ENCODE measurements at regions not wholly inside any gene's neighbourhood (a gene's known extent, or its start where the extent isn't known, plus 50 kb on each side); places are given as distances from the start of the nearest gene placed in this dataset.

DNA sequence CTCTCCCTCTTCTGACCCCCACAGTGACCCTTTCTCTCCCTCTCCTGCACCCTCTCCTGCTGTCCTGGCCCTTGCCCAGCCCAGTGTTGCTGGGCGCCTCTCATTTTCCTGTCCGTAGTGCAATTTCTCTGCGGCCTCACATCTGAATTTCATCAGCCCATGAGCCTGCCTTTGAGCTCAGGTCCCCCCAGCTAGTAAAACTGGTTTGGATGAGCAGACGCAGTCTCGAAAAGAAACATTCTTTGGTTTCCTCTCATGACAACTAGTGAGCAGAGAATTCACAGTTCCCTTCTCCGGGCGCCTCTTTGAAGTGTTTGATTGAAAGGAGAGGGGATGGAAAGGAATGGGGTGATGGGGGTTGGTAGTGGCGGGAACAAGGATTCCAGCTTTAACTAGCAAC lies 126.0 kb upstream of the CADM1 start:
- H3K4me3 ChIP-seq = no peak overlapping the region
- H3K4me1 ChIP-seq = no peaks in the 10 kb centered on the region
- H3K27me3 ChIP-seq = no peaks in the 10 kb centered on the region
- no peak for DNase-seq
- TF ChIP-seq, protein P1, sequence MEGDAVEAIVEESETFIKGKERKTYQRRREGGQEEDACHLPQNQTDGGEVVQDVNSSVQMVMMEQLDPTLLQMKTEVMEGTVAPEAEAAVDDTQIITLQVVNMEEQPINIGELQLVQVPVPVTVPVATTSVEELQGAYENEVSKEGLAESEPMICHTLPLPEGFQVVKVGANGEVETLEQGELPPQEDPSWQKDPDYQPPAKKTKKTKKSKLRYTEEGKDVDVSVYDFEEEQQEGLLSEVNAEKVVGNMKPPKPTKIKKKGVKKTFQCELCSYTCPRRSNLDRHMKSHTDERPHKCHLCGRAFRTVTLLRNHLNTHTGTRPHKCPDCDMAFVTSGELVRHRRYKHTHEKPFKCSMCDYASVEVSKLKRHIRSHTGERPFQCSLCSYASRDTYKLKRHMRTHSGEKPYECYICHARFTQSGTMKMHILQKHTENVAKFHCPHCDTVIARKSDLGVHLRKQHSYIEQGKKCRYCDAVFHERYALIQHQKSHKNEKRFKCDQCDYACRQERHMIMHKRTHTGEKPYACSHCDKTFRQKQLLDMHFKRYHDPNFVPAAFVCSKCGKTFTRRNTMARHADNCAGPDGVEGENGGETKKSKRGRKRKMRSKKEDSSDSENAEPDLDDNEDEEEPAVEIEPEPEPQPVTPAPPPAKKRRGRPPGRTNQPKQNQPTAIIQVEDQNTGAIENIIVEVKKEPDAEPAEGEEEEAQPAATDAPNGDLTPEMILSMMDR (IDR thresholded peaks at IDR 0.05) = no peak
- TF ChIP-seq POLR2A (IDR thresholded peaks at IDR 0.05) = no peak
- no peaks in the 10 kb centered on the region for H3K9me3 ChIP-seq
- no peaks in the 10 kb centered on the region for H3K36me3 ChIP-seq
- H3K27ac ChIP-seq = no peak overlapping the region

DNA sequence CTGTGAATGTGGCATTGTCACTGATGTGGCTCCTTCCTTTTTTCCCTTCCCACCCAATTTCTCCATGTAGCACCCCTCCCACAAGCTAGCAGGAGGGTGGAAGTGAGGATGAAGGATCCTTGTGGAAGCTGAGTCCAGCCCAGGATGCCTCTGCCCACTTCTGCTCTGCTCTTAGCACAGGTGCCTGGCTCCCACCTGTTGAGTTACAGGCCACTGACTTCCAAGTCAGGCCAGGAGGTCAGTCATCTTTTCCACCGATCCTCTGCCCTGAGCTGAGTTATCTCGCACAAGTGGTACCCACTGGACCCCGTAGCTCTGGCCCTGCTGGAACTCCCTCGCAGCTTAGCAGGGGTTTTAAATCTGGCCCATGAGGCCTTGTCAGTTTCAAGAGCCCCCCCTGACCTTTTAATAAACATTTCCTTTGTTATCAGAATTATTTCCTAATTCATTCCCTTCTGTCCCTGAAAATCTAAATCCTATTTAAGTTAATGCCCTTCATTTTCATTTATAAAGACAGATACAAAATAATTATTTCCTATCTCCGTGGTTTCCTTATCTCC lies 125.3 kb upstream of the CADM1 start:
- no peak overlapping the region for H3K4me3 ChIP-seq
- no peak for DNase-seq
- H3K4me1 ChIP-seq = no peaks in the 10 kb centered on the region
- H3K9me3 ChIP-seq = no peaks in the 10 kb centered on the region
- no peak overlapping the region for H3K27ac ChIP-seq
- TF ChIP-seq POLR2A (IDR thresholded peaks at IDR 0.05) = no peak
- TF ChIP-seq, protein P1 (IDR thresholded peaks at IDR 0.05) = no peak
- no peaks in the 10 kb centered on the region for H3K27me3 ChIP-seq
- H3K36me3 ChIP-seq = no peaks in the 10 kb centered on the region

DNA sequence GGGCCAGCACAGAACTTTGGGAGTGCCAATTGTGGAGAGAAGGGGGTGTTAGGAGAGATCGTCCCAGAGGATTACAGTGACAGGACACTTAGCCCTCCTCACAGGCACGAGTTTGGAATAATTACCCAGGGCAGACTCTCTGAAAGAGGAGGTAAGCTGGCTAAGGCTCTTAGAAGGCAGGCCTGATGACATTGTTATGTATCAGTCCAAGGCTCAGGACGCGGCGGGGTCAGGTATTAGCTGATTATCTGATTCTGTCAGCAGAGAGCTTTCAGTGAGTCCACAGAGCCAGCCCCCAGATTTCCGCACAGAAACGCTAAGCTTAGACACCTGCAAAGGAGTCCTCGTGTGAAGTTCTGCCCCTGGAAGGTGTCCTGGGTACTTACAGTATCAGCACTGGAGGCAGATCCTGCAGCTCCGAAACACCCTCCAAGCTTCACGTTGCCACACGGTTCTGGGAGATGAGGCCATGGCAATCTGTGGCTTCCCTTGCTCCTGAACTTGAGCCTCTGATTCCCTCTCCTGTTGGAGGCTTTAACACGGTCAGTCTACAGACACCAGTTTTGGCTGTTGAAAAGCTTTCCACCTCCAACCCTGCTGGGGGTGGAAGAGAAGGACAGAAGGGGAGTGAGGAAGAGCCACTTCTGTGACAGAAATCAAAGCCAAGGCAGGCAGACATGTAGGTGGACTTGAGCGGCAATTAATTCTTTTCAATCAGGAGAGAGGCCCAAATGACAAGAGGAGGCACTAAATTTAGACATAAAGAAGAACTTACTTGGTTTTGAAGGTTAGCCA lies 123.6 kb upstream of the CADM1 start:
- no peak for DNase-seq
- no peaks in the 10 kb centered on the region for H3K36me3 ChIP-seq
- no peaks in the 10 kb centered on the region for H3K27me3 ChIP-seq
- no peak overlapping the region for H3K4me3 ChIP-seq
- H3K4me1 ChIP-seq = peaks cover 0 to 5% (median 0%) of the 10 kb centered on the region in 4 donors
- no peaks in the 10 kb centered on the region for H3K9me3 ChIP-seq
- H3K27ac ChIP-seq = no peak overlapping the region
- TF ChIP-seq POLR2A (IDR thresholded peaks at IDR 0.05) = no peak
- TF ChIP-seq, protein P1 (IDR thresholded peaks at IDR 0.05) = no peak

DNA sequence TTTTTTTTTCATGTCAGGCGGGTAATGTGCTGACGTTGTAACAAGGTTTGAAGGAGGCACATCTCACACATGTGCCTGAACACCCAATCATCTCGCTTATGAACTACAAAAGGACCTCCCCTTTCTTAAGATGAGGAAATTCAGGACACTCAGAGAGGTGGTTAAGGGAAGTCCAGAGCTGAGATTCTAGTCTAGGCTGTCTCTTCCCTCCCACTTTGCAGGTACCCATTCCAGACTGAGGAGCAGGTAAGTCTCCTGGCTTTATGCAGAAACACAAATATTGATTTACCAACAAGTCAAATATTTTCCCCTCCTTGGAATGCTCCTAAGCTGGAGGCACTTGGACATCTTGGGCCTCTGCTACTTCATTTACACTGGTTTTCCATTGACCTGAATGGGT lies 122.9 kb upstream of the CADM1 start:
- H3K36me3 ChIP-seq = no peaks in the 10 kb centered on the region
- no peaks in the 10 kb centered on the region for H3K27me3 ChIP-seq
- H3K9me3 ChIP-seq = no peaks in the 10 kb centered on the region
- DNase-seq = no peak
- TF ChIP-seq POLR2A (IDR thresholded peaks at IDR 0.05) = no peak
- TF ChIP-seq, protein P1 (IDR thresholded peaks at IDR 0.05) = no peak
- peaks cover 0 to 13% (median 0%) of the 10 kb centered on the region in 4 donors for H3K4me1 ChIP-seq
- H3K27ac ChIP-seq = no peak overlapping the region
- no peak overlapping the region for H3K4me3 ChIP-seq

DNA sequence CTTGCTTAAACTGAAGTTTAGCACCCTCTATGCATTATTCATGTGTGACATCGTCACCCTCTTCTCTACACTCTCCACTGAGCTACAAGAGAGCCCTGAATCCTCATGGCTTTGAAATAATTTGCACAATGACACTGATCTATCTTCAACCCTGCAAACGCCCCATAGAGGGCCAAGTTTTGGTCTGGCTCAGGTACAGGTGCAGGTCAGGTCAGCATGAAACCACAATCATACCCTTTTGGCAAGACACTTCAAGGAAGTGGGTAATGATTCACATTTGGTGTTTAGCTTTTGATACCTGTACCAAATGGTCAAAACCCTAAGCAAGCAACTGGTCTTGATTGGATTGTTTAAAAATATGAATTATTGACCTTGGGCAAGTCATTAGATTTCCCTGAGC lies 122.2 kb upstream of the CADM1 start:
- Histone ChIP-seq H3K36me3 (no peaks in the 10 kb centered on the region), H3K4me1 (peaks cover 0 to 14% (median 0%) of the 10 kb centered on the region in 4 donors), H3K9me3 (no peaks in the 10 kb centered on the region), H3K27me3 (no peaks in the 10 kb centered on the region), H3K27ac (no peak overlapping the region), H3K4me3 (no peak overlapping the region)
- DNase-seq = no peak
- no peak for TF ChIP-seq POLR2A (IDR thresholded peaks at IDR 0.05)
- TF ChIP-seq, protein P1 (IDR thresholded peaks at IDR 0.05) = no peak
